Kidney (tissue), 13 donors: ENCODE measurements at regions not wholly inside any gene's neighbourhood (a gene's known extent, or its start where the extent isn't known, plus 50 kb on each side); places are given as distances from the start of the nearest gene placed in this dataset.

Experiments used
- DNase-seq, 5 donors: peaks; one replicate each; pipeline ENCODE4 v3.0.0-alpha.2; 2013 to 2020
- FAIRE-seq: peaks from 2 replicates; lab custom pipeline; 2012; peaks lifted over from hg19 to GRCh38; lab: Jason Lieb, UNC
- H3K27ac ChIP-seq, 2 donors: one replicate each; pipeline ENCODE4 v1.7.0; 2013; ENCODE audit warnings: low read depth in 2 of 2, low read length in 2 of 2, inconsistent platforms in 1 of 2
- H3K27me3 ChIP-seq: one replicate; pipeline ENCODE4 v1.7.1; 2013; ENCODE audit warnings: low read length, inconsistent platforms; ENCODE audit not compliant: control insufficient read depth, insufficient read depth
- H3K36me3 ChIP-seq, 3 donors: one replicate each; pipeline versions ENCODE4 v1.7.0 to v1.7.1; 2013; ENCODE audit warnings: low read length in 3 of 3, control low read depth in 1 of 3, inconsistent platforms in 1 of 3; ENCODE audit not compliant: insufficient read depth in 3 of 3, control insufficient read depth in 2 of 3
- H3K4me1 ChIP-seq, 3 donors: one replicate each; pipeline versions ENCODE4 v1.7.0 to v1.7.1; 2013; ENCODE audit warnings: low read length in 3 of 3, inconsistent platforms in 1 of 3, low read depth in 1 of 3; ENCODE audit not compliant: control insufficient read depth in 2 of 3, insufficient read depth in 2 of 3
- H3K4me3 ChIP-seq, 3 donors: one replicate each; pipeline versions ENCODE4 v1.7.0 to v1.8.1; 2013; ENCODE audit warnings: low read length in 3 of 3, control low read depth in 1 of 3, inconsistent platforms in 1 of 3
- H3K9ac ChIP-seq, 3 donors: one replicate each; pipeline versions ENCODE4 v1.7.0 to v1.7.1; 2013; ENCODE audit warnings: low read length in 3 of 3, control low read depth in 1 of 3, inconsistent platforms in 1 of 3
- H3K9me3 ChIP-seq, 3 donors: one replicate each; pipeline versions ENCODE4 v1.7.0 to v1.7.1; 2013; ENCODE audit warnings: low read length in 3 of 3, control low read depth in 1 of 3, inconsistent platforms in 1 of 3; ENCODE audit not compliant: control insufficient read depth in 2 of 3, insufficient read depth in 1 of 3
- CTCF ChIP-seq: IDR thresholded peaks from 3 replicates; pipeline ENCODE4 v1.5.1; 2012; ENCODE audit warnings: mild to moderate bottlenecking, moderate library complexity, borderline replicate concordance; ENCODE audit not compliant: insufficient read depth; ENCODE audit errors: extremely low read depth
- intact Hi-C: fragments of 100-400 bp; cut with DNase I; formaldehyde crosslinking; loops from one replicate; pipeline ENCODE4 v1.11.1; 2022
- donor health status: control.
- donor health status: control.
- donor health status: control.
- donor health status: control.
- donor health status: control.
- donor health status: DM: yes; HTN: yes; CAD: no.
- donor health status: Normal renal cell carcinoma (clear cell type).

- Histone ChIP-seq H3K27me3 (no peaks in the 10 kb centered on the region), H3K36me3 (no peaks in the 10 kb centered on the region), H3K4me1 (no peaks in the 10 kb centered on the region), H3K4me3 (no peak overlapping the region), H3K27ac (no peak overlapping the region), H3K9ac (no peak overlapping the region), H3K9me3 (peaks cover 0 to 5% (median 0%) of the 10 kb centered on the region in 3 donors)
- intact Hi-C loops: loop anchor here (10.0 kb wide), 1 partner anchor 305 kb away; no protein-coding TSS in a partner anchor
- peak; percentile 48 for TF ChIP-seq CTCF
- FAIRE-seq (peak; percentile 41), DNase-seq (peak in 2 of 5 donors; percentile 77 to 86)
These were observed 88.5 kb downstream of the DYNAP start for GRCh38 chr18:54679318-54680149.

GRCh38 chr18:54684784-54685183 is 93.7 kb downstream of the DYNAP start:
- no peaks in the 10 kb centered on the region for H3K4me1 ChIP-seq
- H3K9ac ChIP-seq: no peak overlapping the region
- no peak for TF ChIP-seq CTCF
- FAIRE-seq (no peak), DNase-seq (peak in 3 of 5 donors; percentile 39 to 63 (median 57))
- no peaks in the 10 kb centered on the region for H3K36me3 ChIP-seq
- no peak overlapping the region for H3K4me3 ChIP-seq
- no peak overlapping the region for H3K27ac ChIP-seq
- H3K27me3 ChIP-seq: no peaks in the 10 kb centered on the region
- no peaks in the 10 kb centered on the region for H3K9me3 ChIP-seq
- intact Hi-C loops: no loop called here

GRCh38 chr18:54689319-54689718 is 98.3 kb downstream of the DYNAP start:
- Histone ChIP-seq H3K9ac (no peak overlapping the region), H3K36me3 (no peaks in the 10 kb centered on the region), H3K9me3 (no peaks in the 10 kb centered on the region), H3K4me1 (no peaks in the 10 kb centered on the region), H3K27me3 (no peaks in the 10 kb centered on the region), H3K27ac (no peak overlapping the region), H3K4me3 (no peak overlapping the region)
- no peak for FAIRE-seq
- DNase-seq: no peak
- intact Hi-C loops: no loop called here
- no peak for TF ChIP-seq CTCF

GRCh38 chr18:54690198-54690597 is 99.2 kb downstream of the DYNAP start:
- FAIRE-seq: no peak
- intact Hi-C loops: no loop called here

More at GRCh38 chr18:54690198-54690597, 99.2 kb downstream of the DYNAP start:
- no peak for TF ChIP-seq CTCF
- Histone ChIP-seq H3K4me1 (no peaks in the 10 kb centered on the region), H3K36me3 (no peaks in the 10 kb centered on the region), H3K27ac (no peak overlapping the region), H3K9ac (no peak overlapping the region), H3K4me3 (no peak overlapping the region), H3K27me3 (no peaks in the 10 kb centered on the region), H3K9me3 (no peaks in the 10 kb centered on the region)
- DNase-seq: no peak
